H1 (cell line): ENCODE measurements at regions not wholly inside any gene's neighbourhood (a gene's known extent, or its start where the extent isn't known, plus 50 kb on each side); places are given as distances from the start of the nearest gene placed in this dataset.

Source experiments
- CTCF ChIA-PET: fragments of 300-600 bp; sonication (Branson Sonifier 250); formaldehyde crosslinking; loops from one replicate; lab custom pipeline; 2021; ENCODE audit not compliant: partially characterized antibody; lab: Charles Lee
- POLR2A ChIA-PET: fragments of 300-600 bp; sonication (Branson Sonifier 250); formaldehyde crosslinking; loops from one replicate; lab custom pipeline; 2021; ENCODE audit warnings: inconsistent platforms; ENCODE audit not compliant: partially characterized antibody; lab: Charles Lee
- DNase-seq, 2 experiments: peaks; one replicate each; pipeline versions ENCODE4 v3.0.0 to v3.0.0-alpha.2; 2010 to 2022; ENCODE audit warnings: low spot score in 2 of 2, low read depth in 1 of 2, mixed read lengths in 1 of 2
- FAIRE-seq: peaks from 2 replicates; lab custom pipeline; 2011; peaks lifted over from hg19 to GRCh38; lab: Jason Lieb, UNC
- H2AFZ ChIP-seq: 2 replicates; pipeline ENCODE4 v1.8.1; 2012; ENCODE audit warnings: low read length, inconsistent platforms
- H2AK5ac ChIP-seq: 2 replicates; pipeline ENCODE4 v1.6.1; 2013; ENCODE audit warnings: low read depth, low read length
- H2BK120ac ChIP-seq: replicated peaks from 2 replicates; pipeline ENCODE3; 2013; ENCODE audit warnings: low read depth, low read length, inconsistent platforms
- H2BK12ac ChIP-seq: 2 replicates; pipeline ENCODE4 v1.6.1; 2013; ENCODE audit warnings: low read depth, low read length
- H2BK15ac ChIP-seq: 2 replicates; pipeline ENCODE4 v1.6.1; 2013; ENCODE audit warnings: low read length
- H2BK20ac ChIP-seq: 2 replicates; pipeline ENCODE4 v1.6.1; 2013; ENCODE audit warnings: low read length
- H2BK5ac ChIP-seq: 2 replicates; pipeline ENCODE4 v1.6.1; 2013; ENCODE audit warnings: low read depth, low read length
- H3K14ac ChIP-seq: 2 replicates; pipeline ENCODE4 v1.6.1; 2013; ENCODE audit warnings: inconsistent platforms; ENCODE audit not compliant: insufficient read length
- H3K18ac ChIP-seq: 2 replicates; pipeline ENCODE4 v1.6.1; 2013; ENCODE audit warnings: low read length; ENCODE audit errors: extremely low read depth
- H3K23ac ChIP-seq: 2 replicates; pipeline ENCODE4 v1.6.1; 2013; ENCODE audit warnings: inconsistent platforms; ENCODE audit not compliant: insufficient read length
- H3K23me2 ChIP-seq: 2 replicates; pipeline ENCODE4 v1.6.1; 2013; ENCODE audit warnings: low read depth, low read length
- H3K27ac ChIP-seq: 2 replicates; pipeline ENCODE4 v1.6.1; 2011; ENCODE audit warnings: low read depth, low read length, inconsistent platforms
- H3K27me3 ChIP-seq, 4 experiments: replicated peaks in 1 of 4; 1 replicate in 1 of 4; 2 replicates in 3 of 4; pipeline versions ENCODE4 v1.6.1 to v1.8.1; 2011 to 2013; ENCODE audit warnings: low read length in 3 of 4, mild to moderate bottlenecking in 3 of 4, inconsistent platforms in 2 of 4, mixed read lengths in 2 of 4, moderate library complexity in 1 of 4; ENCODE audit not compliant: control insufficient read depth in 3 of 4, insufficient read depth in 3 of 4; ENCODE audit errors: extremely low read depth in 1 of 4
- H3K36me3 ChIP-seq, 4 experiments: 2 replicates each; pipeline versions ENCODE4 v1.6.1 to v1.8.1; 2011 to 2013; ENCODE audit warnings: mild to moderate bottlenecking in 4 of 4, low read length in 3 of 4, moderate library complexity in 2 of 4, control low read depth in 1 of 4, inconsistent platforms in 1 of 4; ENCODE audit not compliant: insufficient read depth in 4 of 4, control insufficient read depth in 2 of 4
- H3K4ac ChIP-seq: replicated peaks from 2 replicates; pipeline ENCODE3; 2013; ENCODE audit warnings: low read length, low read depth, mixed read lengths, inconsistent platforms; ENCODE audit not compliant: insufficient read length
- H3K4me1 ChIP-seq, 4 experiments: replicated peaks in 1 of 4; 1 replicate in 1 of 4; 2 replicates in 3 of 4; pipeline versions ENCODE4 v1.6.1 to v1.8.1; 2011 to 2013; ENCODE audit warnings: low read length in 3 of 4, inconsistent platforms in 2 of 4, mixed read lengths in 1 of 4; ENCODE audit not compliant: insufficient read depth in 4 of 4, control insufficient read depth in 3 of 4
- H3K4me2 ChIP-seq, 2 experiments: 2 replicates each; pipeline versions ENCODE4 v1.6.1 to v1.8.1; 2011 to 2013; ENCODE audit warnings: low read depth in 2 of 2, low read length in 2 of 2, control low read depth in 1 of 2, inconsistent platforms in 1 of 2, mild to moderate bottlenecking in 1 of 2; ENCODE audit not compliant: insufficient read depth in 1 of 2
- H3K4me3 ChIP-seq, 4 experiments: fragments of 200-600, 300-600 bp in 1 of 4; sonication (generic), shearing (Covaris generic), sonication (Bioruptor Twin) in 1 of 4; 2 replicates each; pipeline versions ENCODE4 v1.5.1 to v1.8.1; 2011 to 2016; ENCODE audit warnings: low read length in 4 of 4, low read depth in 3 of 4, control low read depth in 2 of 4, inconsistent platforms in 2 of 4, mild to moderate bottlenecking in 2 of 4, mixed read lengths in 1 of 4, moderate library complexity in 1 of 4; ENCODE audit not compliant: insufficient read depth in 2 of 4; ENCODE audit errors: extremely low read depth in 1 of 4
- H3K56ac ChIP-seq: replicated peaks from 2 replicates; pipeline ENCODE3; 2013; ENCODE audit warnings: low read depth, mild to moderate bottlenecking, mixed read lengths, low read length, inconsistent platforms; ENCODE audit not compliant: insufficient read length
- H3K79me1 ChIP-seq: 2 replicates; pipeline ENCODE4 v1.6.1; 2013; ENCODE audit warnings: low read depth, low read length, control low read depth
- H3K79me2 ChIP-seq, 2 experiments: 2 replicates each; pipeline versions ENCODE4 v1.6.1 to v1.8.1; 2012 to 2013; ENCODE audit warnings: low read length in 2 of 2, mild to moderate bottlenecking in 2 of 2, inconsistent platforms in 1 of 2; ENCODE audit not compliant: insufficient read depth in 2 of 2, control insufficient read depth in 1 of 2
- H3K9ac ChIP-seq, 4 experiments: replicated peaks in 1 of 4; 1 replicate in 1 of 4; 2 replicates in 3 of 4; pipeline versions ENCODE4 v1.6.1 to v1.8.1; 2011 to 2013; ENCODE audit warnings: low read depth in 3 of 4, low read length in 3 of 4, control low read depth in 2 of 4, mild to moderate bottlenecking in 2 of 4, moderate library complexity in 2 of 4, inconsistent platforms in 1 of 4; ENCODE audit errors: extremely low read depth in 1 of 4
- H3K9me3 ChIP-seq, 2 experiments: 2 replicates each; pipeline versions ENCODE4 v1.6.1 to v1.8.1; 2012 to 2013; ENCODE audit warnings: mild to moderate bottlenecking in 2 of 2, moderate library complexity in 2 of 2, control low read depth in 1 of 2, inconsistent platforms in 1 of 2, low read depth in 1 of 2, low read length in 1 of 2, mixed read lengths in 1 of 2; ENCODE audit not compliant: insufficient read depth in 2 of 2
- H4K20me1 ChIP-seq, 2 experiments: replicated peaks in 1 of 2; 2 replicates each; pipeline versions ENCODE3 to v1.8.1; 2011 to 2013; ENCODE audit warnings: inconsistent platforms in 2 of 2, low read length in 2 of 2, mild to moderate bottlenecking in 1 of 2; ENCODE audit not compliant: insufficient read depth in 2 of 2, control insufficient read depth in 1 of 2
- H4K5ac ChIP-seq: 2 replicates; pipeline ENCODE4 v1.6.1; 2013; ENCODE audit warnings: low read length, low read depth, mixed read lengths, inconsistent platforms; ENCODE audit not compliant: insufficient read length
- H4K8ac ChIP-seq: 2 replicates; pipeline ENCODE4 v1.8.0; 2013; ENCODE audit warnings: mild to moderate bottlenecking, moderate library complexity, low read length, inconsistent platforms; ENCODE audit not compliant: insufficient read depth; ENCODE audit errors: extremely low read depth
- H4K91ac ChIP-seq: replicated peaks from 2 replicates; pipeline ENCODE3; 2013; ENCODE audit warnings: low read length, mixed read lengths, inconsistent platforms; ENCODE audit not compliant: insufficient read length
- BRCA1 ChIP-seq: IDR thresholded peaks from 2 replicates; pipeline ENCODE4 v1.6.1; 2012; ENCODE audit warnings: low read depth, low read length, improper control_type of control experiment
- JUND ChIP-seq: IDR thresholded peaks from 2 replicates; pipeline ENCODE4 v1.6.1; 2011; ENCODE audit warnings: mild to moderate bottlenecking, improper control_type of control experiment, low read length
- POLR2AphosphoS5 ChIP-seq: IDR thresholded peaks from 2 replicates; pipeline ENCODE4 v1.6.1; 2011; ENCODE audit warnings: low read depth, low read length
- RFX5 ChIP-seq: IDR thresholded peaks from 2 replicates; pipeline ENCODE4 v1.6.1; 2011; ENCODE audit warnings: low read depth, low read length, improper control_type of control experiment, borderline replicate concordance
- RNF2 ChIP-seq: fragments of 200-900, 300-1000 bp; sonication (generic); IDR thresholded peaks from 2 replicates; pipeline ENCODE4 v1.7.1; 2016; ENCODE audit warnings: borderline replicate concordance, low read depth, mild to moderate bottlenecking, antibody characterized with exemption, low read length; ENCODE audit not compliant: poor library complexity, severe bottlenecking; ENCODE audit errors: missing control alignments
- SIN3A ChIP-seq, 2 experiments: IDR thresholded peaks in 1 of 2; conservative IDR thresholded peaks in 1 of 2; 2 replicates each; pipeline ENCODE4 v1.6.1; 2011 to 2012; ENCODE audit warnings: low read length in 2 of 2, improper control_type of control experiment in 1 of 2, low read depth in 1 of 2, mild to moderate bottlenecking in 1 of 2
- TCF12 ChIP-seq: IDR thresholded peaks from 2 replicates; pipeline ENCODE4 v1.6.1; 2011; ENCODE audit warnings: low read depth, mild to moderate bottlenecking, low read length
- ZNF274 ChIP-seq: IDR thresholded peaks from 2 replicates; pipeline ENCODE4 v1.7.0; 2012; ENCODE audit warnings: low read length, borderline replicate concordance; ENCODE audit errors: extremely low read depth
- WGBS, 2 experiments: shearing (Covaris generic) in 1 of 2; methylation state at CpG; one replicate each; pipeline versions ENCODE4 v1.1.6 to v1.1.7; 2013 to 2015; ENCODE audit warnings: low lambda C conversion rate in 2 of 2, mixed read lengths in 2 of 2, inconsistent platforms in 1 of 2, low coverage in 1 of 2, missing lambda C conversion rate in 1 of 2; ENCODE audit not compliant: insufficient replicate concordance in 2 of 2, insufficient coverage in 1 of 2, insufficient read length in 1 of 2; ENCODE audit errors: extremely low coverage in 1 of 2, missing lambda C conversion rate in 1 of 2; 5-methylcytosine and 5-hydroxymethylcytosine counted together
- TF ChIP-seq, protein P1 (sequence below): IDR thresholded peaks from 2 replicates; pipeline ENCODE4 v1.6.1; 2012; ENCODE audit warnings: inconsistent platforms

DNA sequence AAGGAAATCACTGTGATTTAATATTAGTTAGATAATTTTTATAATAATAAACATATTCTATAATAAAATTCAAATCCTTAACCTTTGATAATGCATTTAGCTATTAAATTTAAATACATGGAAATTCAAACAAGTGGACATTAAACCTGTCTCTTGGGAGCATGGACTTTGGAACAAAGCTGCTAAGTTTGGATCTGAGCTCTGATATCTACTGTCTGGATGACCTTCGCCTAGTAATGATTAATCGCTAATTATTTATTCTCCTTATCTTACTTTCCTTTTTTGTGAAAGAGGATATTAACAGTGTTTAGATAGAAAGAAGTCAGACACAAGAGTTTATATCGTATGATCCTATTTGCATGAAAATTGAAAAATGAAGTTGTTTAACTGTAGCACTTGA lies 980.9 kb downstream of the FSTL5 start:
- Histone ChIP-seq H3K27me3 (no peaks in the 10 kb centered on the region), H3K27ac (no peak overlapping the region), H3K14ac (no peak overlapping the region), H2BK5ac (no peak overlapping the region), H2AK5ac (no peak overlapping the region), H2BK15ac (no peak overlapping the region), H3K18ac (no peak overlapping the region), H3K9me3 (no peaks in the 10 kb centered on the region), H3K36me3 (no peaks in the 10 kb centered on the region), H2AFZ (no peak overlapping the region), H4K8ac (no peak overlapping the region), H3K4me3 (no peak overlapping the region), H2BK12ac (no peak overlapping the region), H3K9ac (no peak overlapping the region), H2BK20ac (no peak overlapping the region), H2BK120ac (no peak overlapping the region), H3K79me2 (no peaks in the 10 kb centered on the region), H4K20me1 (no peaks in the 10 kb centered on the region), H3K4me2 (no peak overlapping the region), H4K91ac (no peak overlapping the region), H3K4me1 (peaks cover 0 to 4% (median 2%) of the 10 kb centered on the region in 4 experiments; a peak in 4 of 7 replicates), H4K5ac (no peak overlapping the region), H3K23me2 (no peaks in the 10 kb centered on the region), H3K4ac (no peak overlapping the region), H3K23ac (no peak overlapping the region), H3K56ac (no peak overlapping the region), H3K79me1 (no peaks in the 10 kb centered on the region)
- no peak for TF ChIP-seq SIN3A (conservative IDR thresholded peaks at IDR 0.05 in 1 of 2, IDR thresholded peaks at IDR 0.05 in 1 of 2; ENCODE audit: low read depth in 1 of 2, low read length in 2 of 2)
- no peak for TF ChIP-seq TCF12
- TF ChIP-seq RNF2, result no peak
- TF ChIP-seq RFX5, result no peak
- TF ChIP-seq ZNF274, result no peak
- no peak for TF ChIP-seq BRCA1
- TF ChIP-seq, protein P1, sequence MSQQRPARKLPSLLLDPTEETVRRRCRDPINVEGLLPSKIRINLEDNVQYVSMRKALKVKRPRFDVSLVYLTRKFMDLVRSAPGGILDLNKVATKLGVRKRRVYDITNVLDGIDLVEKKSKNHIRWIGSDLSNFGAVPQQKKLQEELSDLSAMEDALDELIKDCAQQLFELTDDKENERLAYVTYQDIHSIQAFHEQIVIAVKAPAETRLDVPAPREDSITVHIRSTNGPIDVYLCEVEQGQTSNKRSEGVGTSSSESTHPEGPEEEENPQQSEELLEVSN, result no peak
- no peak for TF ChIP-seq POLR2AphosphoS5
- TF ChIP-seq JUND, result no peak
- no peak for FAIRE-seq
- POLR2A ChIA-PET, result no interaction called here
- no peak for DNase-seq
- CTCF ChIA-PET, result interaction anchor here (0.7 to 1.1 kb wide), 2 partner anchors 27 to 843 kb away, joined by 3 read pairs; no protein-coding TSS in a partner anchor
- 90% methylated on average over 3 of the region's 3 CpGs; no CpG with 5 or more reads in 1 of the 2 experiments for WGBS, 2 experiments
